Breast epithelium (tissue), 4 donors: ENCODE measurements at regions not wholly inside any gene's neighbourhood (a gene's known extent, or its start where the extent isn't known, plus 50 kb on each side); places are given as distances from the start of the nearest gene placed in this dataset.

Experiments used
- DNase-seq, 2 donors: peaks; one replicate each; pipeline ENCODE4 v3.0.0-alpha.2; 2019; ENCODE audit warnings: low spot score in 2 of 2
- H3K27ac ChIP-seq, 2 donors: fragments of 200-600 bp; sonication (generic) in 1 of 2; one replicate each; pipeline ENCODE4 v1.5.1; 2016 to 2019; ENCODE audit warnings: mild to moderate bottlenecking in 1 of 2
- H3K27me3 ChIP-seq, 2 donors: fragments of 200-600 bp; sonication (generic) in 1 of 2; one replicate each; pipeline versions ENCODE4 v1.5.1 to v1.6.0; 2017 to 2019; ENCODE audit warnings: control low read depth in 1 of 2, mild to moderate bottlenecking in 1 of 2
- H3K36me3 ChIP-seq: fragments of 200-600 bp; one replicate; pipeline ENCODE4 v1.5.1; 2019
- H3K4me1 ChIP-seq, 2 donors: fragments of 200-600 bp; sonication (generic); one replicate each; pipeline ENCODE4 v1.5.1; 2016 to 2019; ENCODE audit warnings: control low read depth in 1 of 2
- H3K4me3 ChIP-seq, 3 donors: fragments of 200-600 bp; sonication (generic); 1 replicate in 2 of 3; 2 replicates in 1 of 3; pipeline ENCODE4 v1.5.1; 2016 to 2019; ENCODE audit warnings: mild to moderate bottlenecking in 3 of 3, moderate library complexity in 2 of 3
- H3K9me3 ChIP-seq, 2 donors: fragments of 200-600 bp; sonication (generic) in 1 of 2; one replicate each; pipeline ENCODE4 v1.5.1; 2016 to 2019; ENCODE audit warnings: control low read depth in 1 of 2
- POLR2A ChIP-seq: fragments of 450-650 bp; IDR thresholded peaks from one replicate; pipeline ENCODE4 v1.6.1; 2016; ENCODE audit warnings: antibody characterized with exemption, mild to moderate bottlenecking, moderate library complexity
- POLR2AphosphoS5 ChIP-seq, 3 donors: sonication (generic); formaldehyde crosslinking; IDR thresholded peaks; one replicate each; pipeline ENCODE4 v1.6.1; 2017; ENCODE audit warnings: antibody characterized with exemption in 3 of 3
- intact Hi-C: fragments of 100-400 bp; cut with DNase I; formaldehyde crosslinking; loops from one replicate; pipeline ENCODE4 v1.15.1; 2023; ENCODE audit warnings: low total_unique reads
- TF ChIP-seq, protein P1 (sequence below), 3 donors: fragments of 450-650 bp; IDR thresholded peaks; one replicate each; pipeline ENCODE4 v1.5.1; 2016 to 2017; ENCODE audit warnings: antibody characterized with exemption in 3 of 3, mild to moderate bottlenecking in 3 of 3, moderate library complexity in 3 of 3

DNA sequence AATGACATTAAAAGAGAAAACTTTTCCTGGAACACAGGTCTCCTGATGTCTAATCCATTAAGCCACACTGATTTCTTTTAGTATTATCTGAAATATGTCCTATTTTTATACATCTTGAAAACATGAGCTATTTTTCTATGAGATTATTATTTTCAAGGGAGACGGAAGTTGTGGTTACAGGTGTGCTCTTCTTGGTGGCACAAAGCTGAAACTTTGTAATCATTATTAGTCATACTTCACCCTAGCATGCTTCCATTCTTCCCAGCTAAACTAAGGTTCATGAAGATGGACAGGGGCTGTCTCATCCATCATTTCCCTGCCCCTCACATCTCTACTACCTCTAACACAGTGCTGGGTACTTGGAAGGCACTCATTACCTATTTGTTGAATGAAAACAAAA is 85.6 kb upstream of the POU1F1 start:
- Histone ChIP-seq H3K36me3 (no peaks in the 10 kb centered on the region), H3K4me1 (no peaks in the 10 kb centered on the region), H3K9me3 (no peaks in the 10 kb centered on the region), H3K4me3 (no peak overlapping the region), H3K27ac (no peak overlapping the region), H3K27me3 (no peaks in the 10 kb centered on the region)
- intact Hi-C loops: no loop called here
- no peak for TF ChIP-seq POLR2AphosphoS5 (IDR thresholded peaks at IDR 0.05)
- no peak for TF ChIP-seq POLR2A
- TF ChIP-seq, protein P1, sequence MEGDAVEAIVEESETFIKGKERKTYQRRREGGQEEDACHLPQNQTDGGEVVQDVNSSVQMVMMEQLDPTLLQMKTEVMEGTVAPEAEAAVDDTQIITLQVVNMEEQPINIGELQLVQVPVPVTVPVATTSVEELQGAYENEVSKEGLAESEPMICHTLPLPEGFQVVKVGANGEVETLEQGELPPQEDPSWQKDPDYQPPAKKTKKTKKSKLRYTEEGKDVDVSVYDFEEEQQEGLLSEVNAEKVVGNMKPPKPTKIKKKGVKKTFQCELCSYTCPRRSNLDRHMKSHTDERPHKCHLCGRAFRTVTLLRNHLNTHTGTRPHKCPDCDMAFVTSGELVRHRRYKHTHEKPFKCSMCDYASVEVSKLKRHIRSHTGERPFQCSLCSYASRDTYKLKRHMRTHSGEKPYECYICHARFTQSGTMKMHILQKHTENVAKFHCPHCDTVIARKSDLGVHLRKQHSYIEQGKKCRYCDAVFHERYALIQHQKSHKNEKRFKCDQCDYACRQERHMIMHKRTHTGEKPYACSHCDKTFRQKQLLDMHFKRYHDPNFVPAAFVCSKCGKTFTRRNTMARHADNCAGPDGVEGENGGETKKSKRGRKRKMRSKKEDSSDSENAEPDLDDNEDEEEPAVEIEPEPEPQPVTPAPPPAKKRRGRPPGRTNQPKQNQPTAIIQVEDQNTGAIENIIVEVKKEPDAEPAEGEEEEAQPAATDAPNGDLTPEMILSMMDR (IDR thresholded peaks at IDR 0.05): no peak
- DNase-seq: no peak

DNA sequence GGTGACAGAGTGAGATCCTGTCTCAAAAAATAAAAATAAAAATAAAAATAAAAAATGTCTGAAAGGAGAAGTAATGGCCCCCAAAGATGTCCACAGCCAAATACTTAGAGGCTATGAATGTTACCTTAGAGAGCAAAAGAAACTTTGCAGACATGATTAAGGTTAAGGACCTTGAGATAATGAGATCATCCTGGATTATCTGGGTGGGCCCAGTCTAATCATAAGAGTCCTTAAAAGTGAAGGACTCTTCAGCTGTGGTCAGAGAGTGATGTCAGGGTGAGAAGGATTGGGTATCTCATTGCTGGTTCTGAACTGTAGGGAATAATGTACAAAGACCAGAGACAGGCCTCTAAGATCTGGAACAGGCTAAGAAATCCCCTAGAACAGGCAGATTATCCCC is 84.9 kb upstream of the POU1F1 start:
- Histone ChIP-seq H3K4me1 (no peaks in the 10 kb centered on the region), H3K36me3 (no peaks in the 10 kb centered on the region), H3K27me3 (no peaks in the 10 kb centered on the region), H3K4me3 (no peak overlapping the region), H3K27ac (no peak overlapping the region), H3K9me3 (no peaks in the 10 kb centered on the region)
- no peak for TF ChIP-seq POLR2A
- TF ChIP-seq, protein P1 (IDR thresholded peaks at IDR 0.05): no peak
- TF ChIP-seq POLR2AphosphoS5 (IDR thresholded peaks at IDR 0.05): no peak
- no peak for DNase-seq
- intact Hi-C loops: no loop called here

DNA sequence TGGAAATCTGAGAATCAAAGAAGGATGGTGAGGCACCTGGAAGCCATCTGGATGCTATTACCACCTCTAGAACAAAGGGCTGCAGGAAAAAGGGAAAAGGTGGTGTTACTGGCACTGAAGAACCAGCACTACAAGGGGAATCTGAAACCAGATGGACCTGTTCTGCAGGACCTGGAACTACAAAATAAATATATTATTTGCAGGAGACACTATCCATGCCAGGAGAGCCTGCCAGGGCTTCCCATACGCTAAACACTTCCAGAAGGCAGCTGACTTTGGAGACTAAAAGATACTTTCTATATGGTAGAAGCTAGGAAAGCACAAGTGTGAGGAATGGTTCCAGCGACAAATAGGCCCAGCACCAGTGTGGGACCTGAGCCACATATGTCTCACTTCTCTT is 83.4 kb upstream of the POU1F1 start:
- TF ChIP-seq POLR2AphosphoS5 (IDR thresholded peaks at IDR 0.05) (no peak), POLR2A (no peak)
- TF ChIP-seq, protein P1 (IDR thresholded peaks at IDR 0.05): no peak
- Histone ChIP-seq H3K4me3 (no peak overlapping the region), H3K27me3 (no peaks in the 10 kb centered on the region), H3K9me3 (no peaks in the 10 kb centered on the region), H3K36me3 (no peaks in the 10 kb centered on the region), H3K4me1 (no peaks in the 10 kb centered on the region), H3K27ac (no peak overlapping the region)
- intact Hi-C loops: no loop called here
- DNase-seq: peak; percentile 43 to 60

DNA sequence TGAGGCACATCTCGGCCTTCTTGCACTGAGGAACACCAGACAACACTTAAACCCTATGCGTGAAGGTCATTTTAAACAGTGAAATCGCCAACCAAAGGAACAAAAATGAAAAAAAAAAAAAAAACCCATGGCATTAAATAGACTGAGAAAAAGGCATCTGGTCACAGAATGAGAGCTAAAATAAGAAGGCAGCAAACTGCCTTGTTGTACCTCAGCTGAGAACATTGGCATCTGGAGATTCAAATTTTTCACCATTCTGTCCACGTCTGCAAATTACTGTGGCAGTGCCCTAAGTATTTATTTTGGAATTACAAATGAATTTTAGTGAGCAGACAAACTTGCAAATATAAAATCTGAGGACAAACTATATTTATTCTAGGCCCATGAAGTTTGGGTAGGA is 82.6 kb upstream of the POU1F1 start:
- no peak overlapping the region for H3K27ac ChIP-seq
- H3K9me3 ChIP-seq: no peaks in the 10 kb centered on the region
- no peak overlapping the region for H3K4me3 ChIP-seq
- no peaks in the 10 kb centered on the region for H3K27me3 ChIP-seq
- TF ChIP-seq POLR2AphosphoS5 (IDR thresholded peaks at IDR 0.05): no peak
- TF ChIP-seq POLR2A: no peak
- TF ChIP-seq, protein P1 (IDR thresholded peaks at IDR 0.05): no peak
- intact Hi-C loops: no loop called here
- no peaks in the 10 kb centered on the region for H3K4me1 ChIP-seq
- H3K36me3 ChIP-seq: no peaks in the 10 kb centered on the region
- DNase-seq: no peak

DNA sequence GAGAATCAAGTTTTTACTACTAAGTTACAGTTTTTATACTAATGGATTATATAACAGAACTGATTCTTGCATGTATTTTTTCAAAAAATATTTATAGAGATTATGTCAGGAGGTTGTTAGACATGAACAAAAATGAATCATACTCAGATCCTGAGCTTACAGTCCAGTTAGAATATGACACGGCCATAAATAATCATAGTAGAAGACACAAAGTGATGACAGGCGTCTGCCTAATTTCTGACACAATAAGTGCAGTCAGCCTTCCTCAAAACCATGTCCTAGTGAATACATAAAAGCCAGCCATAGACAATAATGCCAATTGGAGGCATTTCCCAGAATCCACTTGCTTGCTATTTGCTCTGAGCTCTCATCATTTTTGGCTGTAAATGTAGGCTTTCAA is 81.7 kb upstream of the POU1F1 start:
- TF ChIP-seq POLR2AphosphoS5 (IDR thresholded peaks at IDR 0.05): no peak
- TF ChIP-seq POLR2A: no peak
- TF ChIP-seq, protein P1 (IDR thresholded peaks at IDR 0.05): no peak
- no peak for DNase-seq
- Histone ChIP-seq H3K4me1 (no peaks in the 10 kb centered on the region), H3K4me3 (no peak overlapping the region), H3K36me3 (no peaks in the 10 kb centered on the region), H3K9me3 (no peaks in the 10 kb centered on the region), H3K27ac (no peak overlapping the region), H3K27me3 (no peaks in the 10 kb centered on the region)
- intact Hi-C loops: no loop called here
